TTC549 (cell line): ENCODE measurements at regions not wholly inside any gene's neighbourhood (a gene's known extent, or its start where the extent isn't known, plus 50 kb on each side); places are given as distances from the start of the nearest gene placed in this dataset.

Experiments
- FAIRE-seq: peaks from 2 replicates; lab custom pipeline; 2012; peaks lifted over from hg19 to GRCh38; lab: Jason Lieb, UNC

DNA sequence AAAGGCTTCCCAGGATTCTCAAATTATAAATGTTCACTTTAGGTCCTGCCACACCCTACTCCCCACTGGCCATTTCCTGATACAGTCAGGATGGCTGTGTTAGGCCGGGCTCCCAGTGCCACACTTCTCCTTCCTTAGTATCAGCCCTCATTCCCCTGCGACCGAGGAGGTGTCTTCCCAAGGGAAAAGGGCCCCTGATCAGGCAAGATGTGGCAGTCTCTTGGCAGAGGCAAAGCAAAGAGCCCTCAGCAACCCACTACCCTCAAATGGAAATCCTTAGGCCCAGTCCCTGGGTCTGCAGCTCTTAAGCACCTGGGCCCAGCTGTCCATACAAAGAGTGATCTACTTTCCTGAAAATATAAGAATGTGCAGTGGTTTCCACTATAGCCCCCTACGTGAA, 96.5 kb upstream of the VASH1 start:
- no peak for FAIRE-seq

GRCh38 chr14:76666746-76667145, 94.5 kb upstream of the VASH1 start:
- FAIRE-seq: no peak

DNA sequence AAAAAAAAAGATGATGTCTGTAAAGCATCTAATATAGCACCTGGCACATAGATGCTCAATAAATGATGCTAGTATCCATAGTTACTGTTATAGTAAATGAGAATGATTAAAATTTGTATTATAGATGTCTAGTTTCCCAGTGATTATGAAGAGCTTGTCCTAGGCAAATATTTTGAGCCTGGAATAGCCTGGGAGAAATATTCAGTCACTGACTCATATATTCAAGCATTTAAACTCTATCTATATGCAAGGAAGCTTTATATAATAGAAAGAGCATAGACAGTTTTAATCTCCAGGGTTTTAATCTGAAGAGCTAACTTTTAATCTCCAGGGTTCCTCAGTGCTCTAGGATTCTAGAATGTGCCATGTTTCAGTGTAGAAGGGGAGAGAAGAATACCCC, 91.5 kb upstream of the VASH1 start:
- FAIRE-seq: no peak

DNA sequence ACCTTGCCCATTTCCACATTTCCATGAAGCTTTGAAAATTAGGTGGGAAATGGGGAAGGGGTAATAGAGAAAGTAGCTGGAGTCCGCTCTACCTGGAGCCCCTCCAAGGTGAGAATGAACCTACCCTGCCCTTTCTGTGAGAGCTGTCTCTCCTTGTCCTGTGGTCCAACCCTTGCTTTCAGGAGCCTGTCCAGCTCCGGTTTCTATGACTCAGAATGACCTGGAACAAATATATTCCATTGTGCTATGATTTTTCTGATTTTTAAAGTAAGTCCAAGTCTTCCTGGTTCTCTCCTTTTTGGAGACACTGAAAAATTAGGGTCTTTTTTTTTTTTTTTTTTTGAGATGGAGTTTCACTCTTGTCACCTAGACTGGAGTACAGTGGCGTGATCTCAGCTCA, 89.1 kb upstream of the VASH1 start:
- FAIRE-seq: no peak

GRCh38 chr14:76673261-76673660, 88.0 kb upstream of the VASH1 start:
- no peak for FAIRE-seq

- no peak for FAIRE-seq
These were observed 86.2 kb upstream of the VASH1 start for GRCh38 chr14:76675046-76675445.

DNA sequence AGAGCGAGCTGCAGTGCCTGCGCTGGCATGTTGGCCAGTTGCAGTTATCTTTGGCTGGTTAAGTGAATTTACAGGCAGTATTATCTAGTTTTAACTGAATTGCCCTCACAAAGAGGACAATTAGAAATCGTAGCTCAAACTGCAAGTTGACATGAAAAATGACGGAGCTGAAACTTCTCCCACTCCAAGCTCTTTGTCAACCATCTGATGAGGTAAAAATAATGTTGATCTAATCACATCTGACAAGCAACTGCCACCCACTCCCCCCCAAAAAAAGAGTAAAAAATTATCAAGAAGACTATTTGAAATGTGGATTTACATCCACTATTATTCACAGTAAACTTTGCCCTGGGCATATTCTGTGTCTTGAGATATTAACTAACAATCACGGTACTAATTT, 84.7 kb upstream of the VASH1 start:
- no peak for FAIRE-seq

DNA sequence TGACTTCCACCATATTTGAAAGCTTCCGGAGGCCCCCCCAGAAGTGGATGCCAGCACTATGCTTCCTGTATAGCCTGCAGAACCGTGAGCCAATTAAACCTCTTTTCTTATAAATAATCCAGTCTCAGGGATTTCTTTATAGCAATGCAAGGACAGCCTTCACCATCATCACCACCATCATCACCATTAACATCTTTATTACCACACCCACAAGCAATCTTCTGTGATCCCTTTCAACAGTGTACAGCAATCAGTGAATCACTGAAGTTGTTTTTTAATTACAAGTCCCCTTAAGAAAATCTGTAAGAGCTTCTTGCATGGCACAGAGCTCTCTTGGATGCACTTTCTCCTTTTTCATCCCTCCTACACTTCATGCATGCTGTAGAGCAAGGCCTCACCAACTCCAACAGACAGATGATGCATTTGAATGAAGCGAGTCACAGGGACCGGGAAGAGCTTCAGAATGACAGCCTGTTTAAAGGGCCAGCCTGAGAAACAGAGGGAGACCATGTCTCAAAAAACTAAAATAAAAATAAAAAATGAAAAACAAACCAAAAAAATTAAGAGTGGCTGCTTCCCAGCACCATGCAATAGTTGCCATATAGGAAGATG, 83.6 kb upstream of the VASH1 start:
- FAIRE-seq: no peak

GRCh38 chr14:76678244-76678800, 82.9 kb upstream of the VASH1 start:
- FAIRE-seq: no peak

DNA sequence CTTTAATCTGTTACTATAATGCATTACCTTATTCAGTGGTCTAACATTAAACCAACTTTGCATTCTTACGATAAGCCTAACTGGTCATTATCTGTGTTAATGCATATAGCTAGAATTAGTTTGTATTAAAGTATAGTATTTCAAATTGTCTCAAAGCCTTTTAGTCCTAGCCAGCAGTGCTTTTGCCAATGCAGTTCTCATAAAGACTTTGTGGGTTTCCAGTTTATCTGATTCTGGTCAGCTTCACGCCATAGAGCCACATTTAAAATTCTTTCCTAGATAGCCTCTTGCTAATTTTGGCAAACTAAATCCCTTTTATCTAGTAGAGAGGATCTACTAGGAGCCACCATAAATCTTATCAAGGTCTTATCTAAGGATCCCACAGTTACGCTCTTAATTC, 78.9 kb upstream of the VASH1 start:
- FAIRE-seq: no peak

- FAIRE-seq: no peak
These were observed 74.6 kb upstream of the VASH1 start for GRCh38 chr14:76686646-76687045.

GRCh38 chr14:76687611-76688382, 73.5 kb upstream of the VASH1 start:
- no peak for FAIRE-seq

DNA sequence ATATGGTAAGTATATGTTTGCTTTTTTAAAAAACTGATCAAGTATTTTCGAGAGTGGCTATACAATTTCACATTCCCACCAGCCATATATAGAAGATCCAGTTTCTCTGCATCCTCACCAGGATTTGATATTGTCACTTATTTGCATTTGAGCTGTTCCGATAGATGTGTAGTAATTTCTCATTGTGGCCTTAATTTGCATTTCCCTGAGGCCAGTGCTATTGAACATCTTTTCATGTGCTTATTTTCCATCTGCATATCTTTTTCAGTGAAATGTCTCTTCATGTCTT, 72.9 kb upstream of the VASH1 start:
- FAIRE-seq: no peak

- FAIRE-seq: no peak
These were observed 70.7 kb upstream of the VASH1 start for GRCh38 chr14:76690502-76691105.

GRCh38 chr14:76694106-76694505, 67.2 kb upstream of the VASH1 start:
- no peak for FAIRE-seq

DNA sequence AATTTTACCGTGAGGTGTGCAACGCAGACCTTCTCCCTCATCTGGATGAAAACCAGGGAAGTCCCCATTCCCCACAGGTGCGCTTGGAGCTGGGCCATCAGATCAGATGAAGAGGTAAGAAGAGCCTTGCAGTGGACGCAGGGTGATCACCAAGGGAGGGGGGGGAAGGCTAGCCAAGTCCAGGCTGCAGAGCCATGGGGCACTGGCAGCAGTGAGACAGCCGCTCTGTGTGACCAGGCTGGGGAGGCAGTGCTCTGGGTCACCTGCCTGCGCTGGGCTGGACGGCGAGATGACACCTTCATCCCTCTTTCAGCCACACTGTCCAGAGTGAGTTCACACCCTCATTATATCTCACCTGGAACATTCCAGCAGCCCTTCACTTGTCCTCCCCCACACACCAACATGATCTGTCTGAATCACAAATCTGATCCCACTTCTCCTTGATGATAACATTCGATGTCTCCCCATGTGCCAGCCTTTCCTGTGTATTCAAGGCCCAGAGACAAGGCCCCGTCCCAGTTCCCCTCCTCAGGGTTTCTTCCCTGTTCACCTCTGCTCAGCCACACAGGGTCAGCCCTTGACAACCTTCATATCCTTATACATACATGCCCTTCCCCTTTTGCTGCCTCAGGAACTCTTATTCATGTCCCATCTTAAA, 65.9 kb upstream of the VASH1 start:
- no peak for FAIRE-seq

DNA sequence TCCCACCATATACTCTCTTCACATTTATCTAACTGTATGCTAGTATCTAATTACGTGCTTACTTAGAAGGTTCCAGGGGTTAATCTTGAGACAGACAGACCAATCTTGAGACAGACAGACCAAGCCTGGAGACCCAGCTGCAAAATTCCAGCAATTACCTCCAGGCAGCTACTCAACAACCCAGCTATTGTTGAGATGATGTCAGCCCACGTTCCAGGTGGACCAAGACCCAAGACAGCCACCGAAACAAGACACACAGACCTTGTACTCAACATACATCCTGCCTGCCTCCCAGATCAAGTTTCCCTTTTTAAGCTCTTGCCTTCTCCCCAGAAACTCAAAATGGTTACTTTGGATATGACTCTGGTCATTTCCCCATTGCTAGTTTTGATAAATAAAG, 64.9 kb upstream of the VASH1 start:
- no peak for FAIRE-seq

DNA sequence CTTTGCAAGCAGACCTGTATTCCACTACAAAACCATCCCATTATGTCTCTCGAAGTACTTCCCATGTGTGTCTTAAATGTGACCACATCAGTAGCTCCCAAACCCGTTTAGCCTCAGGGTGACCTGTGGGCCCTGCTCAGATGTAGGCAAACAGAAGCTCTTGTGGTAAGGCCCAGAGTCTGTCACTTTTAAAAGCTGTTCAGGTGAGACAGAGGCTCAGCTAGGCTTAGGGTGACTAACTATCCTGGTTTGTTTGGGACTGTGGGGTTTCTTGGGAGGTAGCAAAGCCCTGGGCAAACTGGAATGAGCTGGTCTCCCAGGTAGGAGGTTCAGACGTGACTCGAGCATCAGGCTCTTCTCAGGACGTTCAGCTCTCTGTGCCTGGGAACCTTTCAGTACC, 64.5 kb upstream of the VASH1 start:
- no peak for FAIRE-seq

DNA sequence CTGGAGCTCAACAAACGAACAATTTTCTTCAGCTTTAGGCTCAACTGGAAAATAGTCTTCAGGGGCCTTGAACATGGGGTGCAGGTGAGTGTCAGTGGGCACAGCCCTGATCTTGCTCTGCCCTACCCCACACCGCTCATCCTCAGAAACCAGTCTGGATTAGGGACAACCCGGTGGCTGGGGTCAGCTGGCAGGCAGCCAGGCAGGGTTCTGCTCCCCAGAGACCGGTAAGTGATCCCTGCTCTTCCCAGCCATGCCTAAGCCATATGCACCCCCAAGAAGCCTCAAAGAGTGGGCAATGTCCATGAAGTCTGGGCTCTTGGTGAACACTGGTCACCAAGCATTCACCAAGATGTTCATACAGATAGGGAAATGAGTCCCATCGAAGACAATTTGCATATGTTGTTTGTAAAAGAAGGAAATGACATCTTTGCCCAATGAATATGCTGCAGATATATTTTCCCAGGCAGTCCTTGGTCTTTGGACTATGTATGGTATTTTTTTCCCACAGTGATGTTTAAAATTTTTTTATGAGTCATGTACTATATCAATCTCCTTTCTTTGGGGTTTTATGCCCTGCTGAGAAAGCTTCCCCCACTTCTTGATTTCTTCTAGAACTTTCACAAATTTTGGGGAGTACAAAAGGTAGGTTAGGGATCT, 63.9 kb upstream of the VASH1 start:
- no peak for FAIRE-seq

DNA sequence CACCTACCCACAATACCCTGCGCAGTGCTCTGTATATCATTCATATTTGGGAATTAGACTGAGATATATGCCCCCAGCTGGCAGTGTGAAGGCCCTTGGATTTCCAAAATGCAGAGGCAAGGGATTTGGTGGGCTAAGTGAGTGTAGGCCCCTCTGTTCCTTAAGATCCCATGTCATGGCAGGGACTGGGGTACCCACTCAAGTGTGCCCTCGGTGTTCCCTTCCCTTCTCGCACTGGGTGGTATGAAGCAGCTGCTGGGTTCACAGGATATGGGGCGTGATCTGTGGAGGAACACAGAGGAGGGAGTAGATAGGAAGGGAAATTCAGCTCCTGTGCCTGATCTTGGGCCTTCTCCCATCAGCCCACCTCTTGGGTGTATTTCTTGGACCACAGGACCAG, 63.1 kb upstream of the VASH1 start:
- FAIRE-seq: no peak

DNA sequence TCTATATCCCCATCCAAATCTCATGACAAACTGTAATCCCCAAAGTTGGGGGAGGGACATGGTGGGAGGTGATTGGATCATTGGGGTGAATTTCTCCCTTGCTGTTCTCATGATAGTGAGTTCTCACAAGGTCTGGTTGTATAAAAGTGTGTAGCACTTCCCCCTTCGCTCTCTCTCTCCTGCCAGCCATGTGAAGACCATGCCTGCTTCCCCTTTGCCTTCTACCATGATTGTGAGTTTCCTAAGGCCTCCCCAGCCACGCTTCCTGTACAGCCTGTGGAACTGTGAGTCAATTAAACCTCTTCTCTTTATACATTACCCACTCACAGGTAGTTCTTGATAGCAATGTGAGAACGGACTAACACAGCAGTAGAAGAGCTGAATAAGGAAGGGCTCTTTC, 62.6 kb upstream of the VASH1 start:
- no peak for FAIRE-seq

GRCh38 chr14:76699209-76699938, 61.9 kb upstream of the VASH1 start:
- FAIRE-seq: no peak
